HG02588 (cell line): ENCODE measurements at regions not wholly inside any gene's neighbourhood (a gene's known extent, or its start where the extent isn't known, plus 50 kb on each side); places are given as distances from the start of the nearest gene placed in this dataset.

Experiments used
- ATAC-seq: cut with Tn5 transposase; IDR thresholded peaks from one replicate; pipeline ENCODE4 v1.9.1; 2021; ENCODE audit warnings: mild to moderate bottlenecking, moderate library complexity; ENCODE audit not compliant: unreplicated experiment

- ATAC-seq, result no peak
Observed at GRCh38 chr1:63173161-63173560, 149.2 kb upstream of the FOXD3 start.

- ATAC-seq, result no peak
Observed at GRCh38 chr1:63189677-63190076, 132.7 kb upstream of the FOXD3 start.

GRCh38 chr1:63190171-63190570 lies 132.2 kb upstream of the FOXD3 start:
- no peak for ATAC-seq

- no peak for ATAC-seq
Observed at GRCh38 chr1:63198871-63199394, 123.4 kb upstream of the FOXD3 start.

- ATAC-seq, result no peak
Observed at GRCh38 chr1:63199706-63200335, 122.5 kb upstream of the FOXD3 start.

GRCh38 chr1:63200676-63201075 lies 121.7 kb upstream of the FOXD3 start:
- ATAC-seq, result no peak

- no peak for ATAC-seq
Observed at GRCh38 chr1:63203641-63204040, 118.7 kb upstream of the FOXD3 start.

GRCh38 chr1:63205776-63206175 lies 116.6 kb upstream of the FOXD3 start:
- no peak for ATAC-seq

- ATAC-seq, result no peak
Observed at GRCh38 chr1:63214553-63214952, 107.8 kb upstream of the FOXD3 start.

GRCh38 chr1:63223426-63223825 lies 98.9 kb upstream of the FOXD3 start:
- no peak for ATAC-seq

GRCh38 chr1:63230722-63231121 lies 91.6 kb upstream of the FOXD3 start:
- no peak for ATAC-seq

- no peak for ATAC-seq
Observed at GRCh38 chr1:63238721-63239120, 83.6 kb upstream of the FOXD3 start.

GRCh38 chr1:63245186-63245585 lies 77.2 kb upstream of the FOXD3 start:
- no peak for ATAC-seq

- ATAC-seq, result no peak
Observed at GRCh38 chr1:63248216-63248615, 74.2 kb upstream of the FOXD3 start.

- no peak for ATAC-seq
Observed at GRCh38 chr1:63255153-63255552, 67.2 kb upstream of the FOXD3 start.

- ATAC-seq, result no peak
Observed at GRCh38 chr1:63261736-63262458, 60.5 kb upstream of the FOXD3 start.

GRCh38 chr1:63262459-63262770 lies 60.0 kb upstream of the FOXD3 start:
- no peak for ATAC-seq

- no peak for ATAC-seq
Observed at GRCh38 chr1:63264161-63264560, 58.2 kb upstream of the FOXD3 start.

- no peak for ATAC-seq
Observed at GRCh38 chr1:63266857-63267256, 55.5 kb upstream of the FOXD3 start.

GRCh38 chr1:63268876-63269275 lies 53.5 kb upstream of the FOXD3 start:
- ATAC-seq, result no peak

GRCh38 chr1:63269571-63269970 lies 52.8 kb upstream of the FOXD3 start:
- no peak for ATAC-seq
